ENCODE measurements at regions not wholly inside any gene's neighbourhood (a gene's known extent, or its start where the extent isn't known, plus 50 kb on each side); places are given as distances from the start of the nearest gene placed in this dataset.

- TF ChIP-seq CTCF (IDR thresholded peaks at IDR 0.05 in 2 of 3, conservative IDR thresholded peaks at IDR 0.05 in 1 of 3; ENCODE audit: control insufficient read depth in 2 of 3, extremely low read depth in 1 of 3, insufficient read depth in 1 of 3, low read depth in 3 of 3, low read length in 3 of 3) (no peak), WRNIP1 (IDR thresholded peaks at IDR 0.05; ENCODE audit: borderline replicate concordance, low read depth, low read length) (no peak), KAT2A (conservative IDR thresholded peaks at IDR 0.05; ENCODE audit: control insufficient read depth, low read depth, low read length) (no peak), CHD4 (IDR thresholded peaks at IDR 0.05) (no peak), MTA2 (IDR thresholded peaks at IDR 0.05; ENCODE audit: low read depth) (no peak), MXI1 (IDR thresholded peaks at IDR 0.05; ENCODE audit: low read depth, low read length) (no peak), CREB1 (IDR thresholded peaks at IDR 0.05; ENCODE audit: low read depth) (no peak), ATF7 (IDR thresholded peaks at IDR 0.05; ENCODE audit: low read depth) (no peak), ELK1 (IDR thresholded peaks at IDR 0.05; ENCODE audit: low read depth, low read length) (no peak), MYC (IDR thresholded peaks at IDR 0.05; ENCODE audit: insufficient read depth, insufficient read length, insufficient replicate concordance, low read length, severe bottlenecking) (no peak), MLLT1 (IDR thresholded peaks at IDR 0.05) (no peak), ZNF274 (IDR thresholded peaks at IDR 0.05; ENCODE audit: insufficient read depth, insufficient read length) (no peak), PBX3 (IDR thresholded peaks at IDR 0.05; ENCODE audit: insufficient replicate concordance, low read depth, low read length) (no peak)
These were observed 309.8 kb downstream of the OXSM start for GRCh38 chr3:26099692-26100091.
